Bone marrow (tissue), 2 donors: ENCODE measurements at regions not wholly inside any gene's neighbourhood (a gene's known extent, or its start where the extent isn't known, plus 50 kb on each side); places are given as distances from the start of the nearest gene placed in this dataset.

Experiments used
- DNase-seq, 2 donors: peaks; one replicate each; lab custom pipeline; 2025; lab: John Stamatoyannopoulos, UW

GRCh38 chr2:221337957-221338685 is 234.0 kb downstream of the EPHA4 start:
- DNase-seq = no peak

DNA sequence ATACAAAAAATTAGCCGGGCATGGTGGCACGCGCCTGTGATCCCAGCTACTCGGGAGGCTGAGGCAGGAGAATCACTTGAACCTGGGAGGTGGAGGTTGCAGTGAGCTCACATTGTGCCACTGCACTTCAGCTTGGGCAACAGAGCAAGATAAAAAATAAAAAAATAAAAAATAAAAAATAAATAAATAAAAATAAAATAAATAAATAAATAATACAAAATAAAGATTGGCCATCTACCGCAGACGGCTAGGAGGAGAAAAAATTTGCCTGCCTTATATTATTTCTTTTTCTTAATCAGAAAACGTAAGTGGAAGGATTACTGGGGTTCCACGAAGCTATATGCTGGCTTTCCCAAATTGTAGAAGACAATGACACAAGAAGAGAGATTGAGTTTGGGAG is 229.7 kb downstream of the EPHA4 start:
- no peak for DNase-seq

GRCh38 chr2:221343524-221343923 is 228.6 kb downstream of the EPHA4 start:
- no peak for DNase-seq

DNA sequence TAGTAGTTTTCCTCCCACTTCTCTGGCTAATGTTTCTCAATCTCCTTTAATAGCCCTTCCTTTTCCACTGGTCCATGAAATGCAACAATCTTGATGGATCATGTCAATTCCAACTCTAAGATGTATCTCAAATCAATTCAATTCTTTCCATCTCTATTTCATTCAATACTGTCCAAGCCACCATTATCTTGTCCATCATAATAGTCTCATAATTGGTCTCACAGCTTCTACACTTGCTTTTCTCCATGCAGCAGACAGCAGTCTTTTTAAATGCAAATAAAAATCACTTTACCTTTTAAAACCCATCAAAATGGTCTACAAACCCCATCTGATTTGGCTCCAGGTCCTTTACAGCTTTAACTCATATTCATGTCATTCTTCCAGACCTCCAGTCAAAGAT is 226.6 kb downstream of the EPHA4 start:
- no peak for DNase-seq

GRCh38 chr2:221346411-221346810 is 225.7 kb downstream of the EPHA4 start:
- no peak for DNase-seq

DNA sequence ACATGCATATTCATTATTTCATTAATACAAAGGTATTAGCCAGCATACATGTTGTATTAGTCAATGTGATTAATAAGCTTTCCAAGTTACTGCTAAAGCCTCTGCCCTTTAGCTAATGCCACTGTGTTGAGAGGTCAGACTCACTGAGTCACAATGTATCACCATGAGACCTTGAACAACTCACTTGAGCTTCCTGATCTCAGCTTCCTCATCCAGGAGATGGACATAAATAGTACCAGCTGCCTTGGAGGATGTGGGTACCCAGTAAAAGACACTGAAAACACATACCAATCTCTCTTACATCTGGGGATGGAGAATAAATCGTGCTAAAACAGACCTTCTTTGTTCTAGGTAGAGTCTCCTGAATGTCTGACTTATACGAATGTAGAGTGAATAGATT is 224.6 kb downstream of the EPHA4 start:
- no peak for DNase-seq

DNA sequence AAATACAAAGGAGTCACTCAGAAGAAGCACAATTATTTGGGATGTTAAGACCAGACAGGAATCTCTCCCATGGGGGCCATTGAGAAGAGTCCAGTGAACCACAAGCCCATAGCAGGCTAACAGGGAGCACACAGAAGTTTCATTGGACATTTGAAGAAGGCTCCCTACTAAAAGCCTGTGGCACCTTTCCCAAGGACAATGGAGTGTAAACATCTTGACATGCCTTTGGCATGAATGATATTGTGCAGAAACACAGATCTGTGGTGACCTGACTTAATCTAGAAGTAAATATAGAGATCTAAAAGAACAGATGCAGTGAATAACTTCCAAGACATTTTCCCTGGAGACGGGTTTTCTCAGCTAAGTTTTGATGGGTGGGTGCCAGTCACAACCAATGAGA is 221.5 kb downstream of the EPHA4 start:
- no peak for DNase-seq

GRCh38 chr2:221353201-221353600 is 218.9 kb downstream of the EPHA4 start:
- DNase-seq = no peak

DNA sequence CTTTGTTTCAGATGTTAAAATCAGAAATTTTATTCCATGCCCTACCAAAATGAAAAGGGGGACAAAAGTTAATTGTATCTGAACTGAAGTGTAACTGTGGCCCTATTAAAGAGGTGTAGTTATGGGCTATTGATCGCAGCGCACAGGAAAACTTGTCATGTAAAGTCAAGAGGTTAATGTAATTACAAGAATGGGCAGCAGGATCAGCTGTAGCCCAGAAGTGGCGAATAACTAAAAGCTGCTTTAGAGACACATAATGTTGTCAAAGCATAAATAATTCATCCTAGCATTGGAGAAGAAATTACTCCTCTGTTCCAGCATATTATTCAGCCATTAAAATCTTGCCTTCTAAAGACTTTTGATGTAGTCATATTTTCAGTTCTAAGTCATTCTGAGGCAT is 211.8 kb downstream of the EPHA4 start:
- no peak for DNase-seq

DNA sequence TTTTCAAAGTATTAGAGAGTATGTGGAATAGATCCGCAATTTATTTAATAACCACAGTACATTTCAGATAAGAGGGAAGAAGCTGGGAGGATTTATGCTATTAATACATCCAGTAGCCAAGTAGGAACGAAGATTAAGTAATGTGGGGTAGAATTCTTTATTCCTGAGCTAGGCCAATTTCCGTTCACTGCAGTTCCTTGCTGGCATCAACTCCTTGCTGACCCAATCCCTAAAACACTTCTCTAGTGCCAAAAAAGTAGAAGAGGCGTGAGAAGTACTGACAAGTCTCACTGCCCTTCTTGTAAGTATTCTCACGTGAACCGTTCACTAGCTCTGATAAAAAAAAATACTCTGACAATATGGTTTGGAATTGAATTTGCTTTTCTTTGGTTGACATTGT is 211.4 kb downstream of the EPHA4 start:
- no peak for DNase-seq

- no peak for DNase-seq
Measured at GRCh38 chr2:221361633-221362032, 210.5 kb downstream of the EPHA4 start.

- no peak for DNase-seq
Measured at GRCh38 chr2:221364672-221365071, 207.4 kb downstream of the EPHA4 start.
